GM19467 (cell line): ENCODE measurements at regions not wholly inside any gene's neighbourhood (a gene's known extent, or its start where the extent isn't known, plus 50 kb on each side); places are given as distances from the start of the nearest gene placed in this dataset.
"Not testable (repeated sequence)": the region's sequence is repeated elsewhere in the genome, so short reads cannot be mapped to it uniquely, and the experiment has no call there.

ENCODE experiments used
- ATAC-seq: cut with Tn5 transposase; IDR thresholded peaks from one replicate; pipeline ENCODE4 v1.9.1; 2021; ENCODE audit warnings: mild to moderate bottlenecking, moderate library complexity; ENCODE audit not compliant: unreplicated experiment

DNA sequence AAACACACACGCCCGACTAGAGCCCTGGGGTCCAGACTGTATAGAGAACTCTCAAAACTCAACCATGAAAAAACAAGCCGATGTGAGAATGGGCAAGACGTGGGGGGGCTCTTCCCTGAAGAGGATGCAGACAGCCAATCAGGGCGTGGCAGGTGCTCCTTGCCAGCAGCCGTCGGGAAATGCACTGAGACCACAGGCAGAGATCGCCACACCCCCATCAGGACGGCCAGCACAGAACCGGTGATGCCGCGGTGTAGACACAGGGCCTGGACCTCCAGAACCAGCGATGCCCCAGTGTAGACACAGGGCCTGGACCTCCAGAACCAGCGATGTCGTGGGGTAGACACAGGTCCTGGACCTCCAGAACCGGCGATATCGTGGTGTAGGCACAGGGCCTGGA, 169.2 kb downstream of the LAT start:
- ATAC-seq = no peak

GRCh38 chr16:29153307-29153706, 168.5 kb downstream of the LAT start:
- not testable (repeated sequence) for ATAC-seq

DNA sequence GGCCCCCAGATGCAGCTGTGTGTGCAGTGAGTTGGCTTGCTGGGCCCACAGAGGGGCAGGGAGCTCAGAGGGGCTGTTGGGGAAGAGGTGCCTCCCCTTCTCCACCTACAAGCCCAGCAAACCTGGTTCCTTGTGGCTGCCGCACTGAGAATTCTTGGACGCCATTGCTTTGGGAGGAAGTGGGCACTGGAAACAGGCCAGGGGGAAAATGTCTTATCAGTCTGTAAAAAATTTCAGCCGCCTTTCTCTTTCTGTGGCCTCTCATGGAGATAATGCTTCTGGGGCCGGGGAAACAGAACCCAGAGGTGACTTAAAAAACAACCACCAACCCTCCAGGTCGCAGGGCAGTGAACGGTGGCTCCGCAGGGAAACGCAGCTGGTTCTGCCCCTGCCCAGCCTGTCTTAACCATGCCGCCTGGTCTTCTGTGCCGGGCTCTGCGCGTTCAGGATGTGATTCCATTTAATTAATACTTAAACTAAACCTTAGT, 167.7 kb downstream of the LAT start:
- ATAC-seq = not testable (repeated sequence)

GRCh38 chr16:29151317-29151716, 166.5 kb downstream of the LAT start:
- ATAC-seq = no peak

- ATAC-seq = not testable (repeated sequence)
These were observed 165.1 kb downstream of the LAT start for GRCh38 chr16:29149912-29150311.

DNA sequence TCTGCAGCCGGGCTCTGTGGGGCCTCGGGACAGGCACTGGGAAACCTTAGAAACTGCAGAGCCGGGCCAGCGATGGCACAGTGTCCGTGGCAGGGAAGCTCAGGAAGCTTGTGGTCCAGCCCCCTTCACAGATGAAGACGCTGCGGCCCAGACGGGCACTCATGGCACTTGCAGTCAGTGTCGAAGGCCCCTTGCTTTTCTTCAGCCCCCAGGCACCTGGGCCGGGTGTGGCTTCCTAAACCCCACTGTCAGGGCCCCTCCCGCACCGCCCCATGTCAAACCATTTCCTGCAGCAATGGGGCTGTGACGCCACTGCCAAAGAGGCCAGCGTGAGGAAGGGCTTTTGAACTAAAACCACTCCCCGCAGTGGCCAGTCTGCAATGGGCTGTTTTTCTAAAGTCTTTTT, 164.0 kb downstream of the LAT start:
- ATAC-seq = no peak

DNA sequence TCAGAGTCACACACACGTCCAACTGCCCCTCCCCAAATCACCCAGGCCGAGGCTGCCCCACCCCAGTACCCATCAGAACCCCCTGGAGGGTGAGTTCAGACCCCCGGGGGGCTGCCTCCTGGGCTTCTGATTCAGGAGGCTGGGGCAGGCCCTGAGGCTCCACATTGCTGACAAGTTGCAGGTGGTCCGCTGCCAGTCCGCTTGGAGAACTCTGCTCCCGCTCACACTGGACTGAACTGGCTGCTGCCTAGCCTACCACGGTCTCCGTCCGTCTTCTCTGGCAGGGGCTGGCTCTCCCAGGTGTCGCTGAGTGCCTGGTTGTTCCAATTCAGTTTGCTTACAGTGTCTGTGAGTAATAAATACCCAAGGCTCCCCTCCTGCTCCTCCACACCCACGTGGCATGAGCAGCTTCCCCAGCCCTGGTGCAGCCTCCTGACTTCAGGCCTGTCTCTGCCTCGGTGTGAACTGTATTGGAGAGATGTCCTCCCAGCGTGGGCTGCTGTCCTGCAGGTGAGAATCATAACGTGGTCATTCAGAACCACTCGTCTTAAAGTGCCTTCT, 163.4 kb downstream of the LAT start:
- ATAC-seq = no peak

GRCh38 chr16:29147710-29148109, 162.9 kb downstream of the LAT start:
- ATAC-seq = not testable (repeated sequence)

DNA sequence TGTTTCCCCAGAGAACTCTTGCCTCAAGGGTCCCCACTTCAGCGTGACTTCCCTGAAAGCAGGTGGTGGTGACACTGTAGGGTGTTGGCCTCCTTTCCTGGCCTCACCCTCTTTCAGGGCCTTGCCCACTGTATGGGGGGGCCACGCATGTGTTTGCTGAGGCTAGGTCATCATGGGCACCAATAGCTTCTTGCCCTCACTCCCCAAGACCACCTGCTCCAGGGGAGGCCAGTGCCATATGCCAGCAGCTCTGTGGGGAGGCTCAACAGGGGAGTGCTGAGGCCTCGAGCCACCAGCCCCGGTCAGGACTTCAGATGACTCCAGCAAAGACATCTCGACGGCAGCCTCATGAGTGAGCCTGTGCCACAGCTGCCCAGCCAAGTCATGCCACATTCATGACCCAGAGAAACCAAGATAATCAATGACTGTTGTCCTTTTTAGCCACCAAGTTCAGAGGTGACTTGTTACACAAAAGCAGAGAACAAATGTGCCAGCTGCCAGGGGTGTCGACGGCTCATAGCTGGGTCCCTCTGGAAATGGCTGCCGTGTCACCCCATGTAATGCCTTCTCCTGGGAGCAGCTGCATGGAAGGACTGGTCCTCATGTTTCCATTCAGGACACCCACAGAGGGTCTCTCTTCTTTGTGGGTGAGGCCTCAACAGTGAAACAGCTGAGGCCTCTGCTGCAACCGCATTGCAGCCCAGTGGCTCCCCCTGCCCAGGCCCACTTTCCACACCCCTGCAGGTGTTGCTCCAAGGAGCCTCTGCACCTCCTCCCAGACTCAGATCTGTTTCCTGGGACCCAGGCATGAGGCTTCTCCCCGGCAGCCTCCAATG, 162.2 kb downstream of the LAT start:
- ATAC-seq = not testable (repeated sequence)

DNA sequence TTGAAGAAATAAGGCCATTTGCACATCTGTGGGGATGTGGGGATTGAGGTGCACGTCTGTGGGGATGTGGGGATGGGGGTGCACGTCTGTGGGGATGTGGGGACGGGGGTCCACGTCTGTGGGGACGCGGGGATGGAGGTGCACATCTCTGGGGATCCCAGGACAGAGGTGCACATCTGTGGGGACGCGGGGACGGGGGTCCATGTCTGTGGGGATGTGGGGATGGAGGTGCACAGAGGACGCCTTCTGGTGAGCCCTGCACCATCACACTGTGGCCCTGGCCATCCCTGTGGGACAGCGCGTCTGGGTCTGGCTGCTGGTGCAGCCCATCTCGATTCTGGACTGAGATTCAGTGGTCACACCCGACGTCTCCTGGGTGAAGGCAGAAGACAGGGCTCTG, 161.4 kb downstream of the LAT start:
- no peak for ATAC-seq

- not testable (repeated sequence) for ATAC-seq
These were observed 160.8 kb downstream of the LAT start for GRCh38 chr16:29145486-29146225.

GRCh38 chr16:29145086-29145485, 160.2 kb downstream of the LAT start:
- not testable (repeated sequence) for ATAC-seq

DNA sequence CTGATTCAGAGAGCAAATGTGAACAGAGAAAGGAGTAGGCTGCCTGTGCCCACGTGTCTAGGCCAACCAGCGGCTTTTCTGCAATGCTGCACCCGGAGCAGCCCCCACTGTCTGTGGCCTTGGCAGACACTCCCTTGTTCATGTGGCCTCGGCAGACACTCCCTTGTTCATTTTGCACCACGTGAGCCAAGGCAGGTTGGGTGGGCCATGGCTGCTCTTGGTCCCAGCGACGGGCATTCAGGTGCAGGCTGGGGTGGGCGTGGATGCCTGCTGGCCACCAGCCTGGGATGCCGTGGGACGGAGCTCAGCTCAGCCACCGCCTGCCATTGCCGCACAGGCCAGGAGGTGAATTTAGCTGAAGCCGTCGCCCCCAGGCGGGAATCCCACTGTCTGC, 159.8 kb downstream of the LAT start:
- ATAC-seq = not testable (repeated sequence)

GRCh38 chr16:29143739-29144668, 159.2 kb downstream of the LAT start:
- ATAC-seq = not testable (repeated sequence)

DNA sequence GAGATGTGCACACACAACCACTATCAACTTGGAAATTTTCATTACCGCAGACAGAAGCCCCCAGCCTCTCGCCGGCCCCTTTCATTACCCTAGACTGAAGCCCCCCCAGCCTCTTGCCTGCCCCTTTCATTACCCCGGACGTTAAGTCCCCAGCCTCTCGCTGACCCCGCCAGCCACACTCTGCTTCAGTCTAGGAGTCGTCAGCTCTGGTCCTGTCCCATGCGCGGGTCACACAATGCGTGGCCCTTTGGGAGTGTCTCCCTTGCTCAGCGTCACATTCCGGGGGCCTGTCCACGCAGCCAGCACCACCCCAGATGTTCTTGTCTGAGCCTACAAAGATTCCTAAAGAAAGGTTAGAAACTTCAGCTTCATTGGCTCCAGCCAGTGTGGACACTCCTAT, 157.7 kb downstream of the LAT start:
- not testable (repeated sequence) for ATAC-seq

DNA sequence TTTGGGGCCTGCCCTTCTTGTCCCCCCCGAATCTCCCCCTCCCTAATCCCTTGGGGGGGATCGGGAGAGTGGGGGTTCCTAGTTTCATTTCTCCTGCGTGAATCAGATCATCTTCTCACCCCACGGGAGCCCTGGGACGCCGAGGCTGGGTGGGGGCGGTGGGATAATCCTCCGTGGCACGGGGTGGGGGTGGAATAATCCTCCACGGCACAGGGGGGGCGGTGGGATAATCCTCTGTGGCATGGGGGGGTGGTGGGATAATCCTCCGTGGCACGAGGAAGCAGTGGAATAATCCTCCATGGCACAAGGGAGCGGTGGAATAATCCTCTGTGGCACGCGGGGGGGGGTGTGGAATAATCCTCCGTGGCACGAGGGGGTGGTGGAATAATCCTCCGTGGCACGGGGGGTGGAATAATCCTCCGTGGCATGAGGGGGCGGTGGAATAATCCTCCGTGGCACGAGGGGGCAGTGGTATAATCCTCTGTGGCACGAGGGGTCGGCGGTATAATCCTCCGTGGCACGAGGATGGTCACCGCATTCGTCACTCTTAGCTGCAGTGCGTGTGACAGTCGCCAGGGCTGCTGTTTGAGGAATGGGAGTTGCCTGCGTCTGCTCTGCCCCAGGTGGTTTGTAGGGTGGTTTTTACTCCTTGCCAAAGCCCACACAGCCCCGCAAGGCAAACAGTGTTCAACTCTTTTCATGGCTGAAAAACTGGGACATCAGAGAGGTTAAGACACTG, 156.9 kb downstream of the LAT start:
- ATAC-seq = no peak

DNA sequence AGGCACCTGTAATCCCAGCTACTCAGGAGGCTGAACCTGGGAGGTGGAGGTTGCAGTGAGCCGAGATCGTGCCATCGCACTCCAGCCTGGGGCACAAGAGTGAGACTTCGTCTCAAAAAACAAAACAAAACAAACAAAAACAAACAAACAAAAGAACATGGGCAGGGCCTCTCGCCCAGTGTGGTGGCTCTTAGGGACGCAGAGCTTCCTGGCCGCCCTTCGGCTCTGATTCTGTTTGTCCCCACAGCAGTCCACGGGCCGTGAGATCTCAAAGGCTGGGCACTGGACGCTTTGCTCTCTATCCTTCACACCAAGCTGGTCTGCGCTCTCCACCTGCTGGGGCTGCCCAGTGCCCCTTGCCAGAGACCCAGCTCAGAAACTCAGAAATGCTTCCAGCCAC, 156.3 kb downstream of the LAT start:
- not testable (repeated sequence) for ATAC-seq

GRCh38 chr16:29139901-29140855, 155.3 kb downstream of the LAT start:
- not testable (repeated sequence) for ATAC-seq
